GM13976 (cell line): ENCODE measurements at regions not wholly inside any gene's neighbourhood (a gene's known extent, or its start where the extent isn't known, plus 50 kb on each side); places are given as distances from the start of the nearest gene placed in this dataset.

Source experiments
- DNase-seq: peaks from one replicate; pipeline ENCODE4 v3.0.0; 2012; ENCODE audit warnings: low spot score
- in situ Hi-C: fragments of 300-500 bp; cut with MboI; formaldehyde crosslinking; loops from one replicate; pipeline ENCODE4 v1.12.0; 2022; ENCODE audit warnings: low sequenced_read_pairs, mixed read lengths, inconsistent platforms; ENCODE audit not compliant: unreplicated experiment
- TF ChIP-seq, protein P1 (sequence below): IDR thresholded peaks from 2 replicates; pipeline ENCODE4 v1.5.1; 2012; ENCODE audit warnings: borderline replicate concordance, mild to moderate bottlenecking; ENCODE audit not compliant: insufficient read depth; ENCODE audit errors: extremely low read depth, missing control alignments, control extremely low read depth

DNA sequence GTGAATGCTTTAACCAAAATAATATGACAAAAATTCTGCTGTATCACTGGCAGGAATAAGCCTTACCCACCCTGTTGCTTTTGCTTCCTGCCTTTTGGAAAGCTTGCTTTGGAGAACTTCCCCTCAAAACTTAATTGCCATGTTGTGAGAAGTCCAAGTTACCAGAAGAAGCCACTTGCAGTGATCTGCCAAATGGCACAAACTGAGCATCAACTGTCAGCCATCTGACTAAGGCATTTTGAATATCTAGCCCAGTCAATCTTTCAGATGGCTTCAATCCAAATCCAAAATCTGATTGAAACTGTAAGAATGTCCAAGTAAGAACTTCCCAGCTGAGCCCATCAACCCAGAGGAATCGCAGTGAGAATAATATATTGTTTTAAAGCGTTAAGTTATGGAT lies 216.5 kb upstream of the ZC3H15 start:
- no peak for DNase-seq
- TF ChIP-seq, protein P1, sequence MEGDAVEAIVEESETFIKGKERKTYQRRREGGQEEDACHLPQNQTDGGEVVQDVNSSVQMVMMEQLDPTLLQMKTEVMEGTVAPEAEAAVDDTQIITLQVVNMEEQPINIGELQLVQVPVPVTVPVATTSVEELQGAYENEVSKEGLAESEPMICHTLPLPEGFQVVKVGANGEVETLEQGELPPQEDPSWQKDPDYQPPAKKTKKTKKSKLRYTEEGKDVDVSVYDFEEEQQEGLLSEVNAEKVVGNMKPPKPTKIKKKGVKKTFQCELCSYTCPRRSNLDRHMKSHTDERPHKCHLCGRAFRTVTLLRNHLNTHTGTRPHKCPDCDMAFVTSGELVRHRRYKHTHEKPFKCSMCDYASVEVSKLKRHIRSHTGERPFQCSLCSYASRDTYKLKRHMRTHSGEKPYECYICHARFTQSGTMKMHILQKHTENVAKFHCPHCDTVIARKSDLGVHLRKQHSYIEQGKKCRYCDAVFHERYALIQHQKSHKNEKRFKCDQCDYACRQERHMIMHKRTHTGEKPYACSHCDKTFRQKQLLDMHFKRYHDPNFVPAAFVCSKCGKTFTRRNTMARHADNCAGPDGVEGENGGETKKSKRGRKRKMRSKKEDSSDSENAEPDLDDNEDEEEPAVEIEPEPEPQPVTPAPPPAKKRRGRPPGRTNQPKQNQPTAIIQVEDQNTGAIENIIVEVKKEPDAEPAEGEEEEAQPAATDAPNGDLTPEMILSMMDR: no peak
- in situ Hi-C loops: no loop called here

DNA sequence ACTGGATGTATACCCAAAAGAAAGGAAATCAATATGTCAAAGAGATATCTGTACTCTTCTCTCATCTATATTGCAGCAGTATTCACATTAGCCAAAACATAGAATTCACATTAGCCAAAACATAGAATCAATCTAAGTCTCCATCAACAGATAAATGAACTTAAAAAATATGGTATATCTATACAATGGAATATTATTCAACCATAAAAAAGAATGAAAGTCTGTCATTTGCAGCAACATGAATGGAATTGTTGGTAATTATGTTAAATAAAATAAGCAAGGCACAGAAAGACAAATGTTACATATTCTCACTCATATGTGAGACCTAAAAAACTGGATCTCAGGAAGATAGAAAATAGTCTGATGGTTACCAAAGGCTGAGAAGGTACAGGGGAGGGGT lies 212.1 kb upstream of the ZC3H15 start:
- no peak for DNase-seq
- in situ Hi-C loops: no loop called here
- TF ChIP-seq, protein P1: no peak

DNA sequence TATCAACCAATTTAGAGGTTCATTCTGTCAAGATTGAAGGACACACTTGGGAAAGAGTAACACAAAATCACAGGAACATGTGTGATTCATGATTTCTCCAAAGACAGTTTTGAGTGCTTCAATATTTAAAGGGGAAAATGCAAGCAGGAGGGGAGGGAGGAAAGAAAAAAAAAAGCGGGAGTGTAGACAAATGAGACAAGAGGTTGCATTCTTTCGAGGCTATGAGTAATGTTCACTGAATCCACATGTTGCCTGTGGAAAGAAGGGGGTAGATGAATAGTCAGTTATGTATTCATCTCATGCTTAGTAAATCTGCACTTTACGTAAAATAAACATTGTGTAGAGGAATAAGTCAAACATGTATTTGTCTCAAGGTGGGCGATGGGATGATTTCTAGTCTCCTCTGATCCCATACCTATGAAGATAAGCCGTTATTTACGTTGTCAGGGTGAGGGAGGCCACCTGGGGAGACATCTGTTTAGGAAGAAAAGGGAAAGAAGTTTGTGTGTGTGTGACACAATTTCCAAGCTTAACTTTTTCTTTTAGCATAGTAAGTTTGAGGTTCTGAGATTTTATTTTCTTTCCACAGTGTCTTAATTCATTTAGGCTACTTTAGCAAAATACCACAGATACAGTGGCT lies 211.0 kb upstream of the ZC3H15 start:
- TF ChIP-seq, protein P1: no peak
- DNase-seq: no peak
- in situ Hi-C loops: no loop called here

DNA sequence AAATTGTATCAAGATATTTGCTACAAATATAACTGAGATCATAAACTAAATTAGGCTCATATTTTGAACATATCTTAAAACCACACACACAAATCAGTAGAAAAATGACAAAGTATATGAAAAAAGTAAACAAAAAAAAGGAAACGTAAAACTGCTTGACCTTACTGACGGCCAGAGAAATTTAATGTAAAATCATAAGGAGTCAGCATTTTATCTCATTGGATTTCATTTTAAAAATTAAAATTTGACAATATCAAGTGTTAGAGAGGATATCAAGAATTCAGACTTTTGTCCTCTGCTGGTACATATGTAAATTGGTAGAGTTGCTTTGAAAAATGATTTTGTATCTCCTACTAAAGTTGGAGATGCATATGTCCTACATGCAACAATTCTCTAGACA lies 209.2 kb upstream of the ZC3H15 start:
- DNase-seq: no peak
- in situ Hi-C loops: no loop called here
- TF ChIP-seq, protein P1: no peak

DNA sequence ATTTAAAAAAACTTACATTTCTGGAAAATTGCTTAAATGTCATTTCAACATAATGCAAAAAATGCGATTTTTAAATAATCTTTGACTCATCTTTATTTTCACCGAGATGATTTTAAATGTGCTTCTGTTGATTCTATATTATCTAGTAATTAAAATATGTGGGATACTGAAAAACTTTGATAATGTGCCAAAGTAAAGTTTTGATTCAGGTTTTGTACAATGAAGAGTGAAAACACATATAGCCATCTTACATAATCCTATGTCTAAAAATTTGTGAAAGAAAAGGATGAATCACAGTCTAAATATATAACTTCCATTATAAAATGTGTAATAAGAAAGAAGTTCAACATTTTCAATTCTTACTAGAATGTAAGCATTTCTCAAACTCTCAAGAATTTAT lies 204.3 kb upstream of the ZC3H15 start:
- in situ Hi-C loops: no loop called here
- no peak for DNase-seq
- TF ChIP-seq, protein P1: no peak

DNA sequence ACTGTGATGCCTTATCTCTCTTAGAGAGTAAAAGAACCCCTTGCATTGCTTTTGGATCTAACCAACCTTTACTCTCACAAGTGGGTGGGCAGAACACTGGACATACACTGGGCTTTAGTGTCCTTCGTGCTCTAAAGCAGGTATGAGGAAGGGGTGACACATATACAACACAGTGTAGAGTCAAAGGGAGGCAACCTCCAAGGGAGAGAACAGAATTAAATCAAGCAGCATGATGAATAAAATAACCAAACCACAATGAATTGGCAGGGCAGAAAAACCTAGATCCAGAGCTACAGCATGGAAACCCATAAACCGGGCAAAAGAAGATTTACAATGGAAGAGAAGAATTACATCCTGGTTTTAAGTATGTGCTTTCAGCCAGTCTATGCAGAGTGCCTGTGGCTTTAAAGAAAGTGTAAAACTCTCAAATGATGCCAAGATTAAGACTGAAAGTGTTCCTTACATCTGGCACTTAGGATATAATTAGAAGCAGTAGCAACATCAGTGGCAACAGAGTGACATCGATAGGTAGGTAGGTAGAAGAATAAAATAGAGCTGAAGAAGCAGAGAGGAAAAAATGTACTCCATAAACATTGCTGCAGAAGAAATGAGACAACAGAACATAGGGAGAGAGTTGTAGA lies 191.7 kb upstream of the ZC3H15 start:
- TF ChIP-seq, protein P1: no peak
- in situ Hi-C loops: no loop called here
- DNase-seq: no peak
